H9 (cell line): ENCODE measurements at regions not wholly inside any gene's neighbourhood (a gene's known extent, or its start where the extent isn't known, plus 50 kb on each side); places are given as distances from the start of the nearest gene placed in this dataset.

Source experiments
- DNase-seq: peaks from one replicate; pipeline ENCODE4 v3.0.0-alpha.2; 2017
- H2AFZ ChIP-seq: one replicate; pipeline ENCODE4 v1.6.1; 2013; ENCODE audit warnings: mild to moderate bottlenecking, low read length, control low read depth, moderate library complexity
- H2AK5ac ChIP-seq: 2 replicates; pipeline ENCODE4 v1.6.1; 2013; ENCODE audit warnings: low read length, control low read depth, mixed read lengths; ENCODE audit not compliant: insufficient read length
- H2BK120ac ChIP-seq: one replicate; pipeline ENCODE4 v1.6.1; 2013; ENCODE audit warnings: low read depth, mild to moderate bottlenecking, low read length, control low read depth, inconsistent platforms; ENCODE audit not compliant: poor library complexity, severe bottlenecking
- H2BK12ac ChIP-seq: 2 replicates; pipeline ENCODE4 v1.6.1; 2013; ENCODE audit warnings: low read length, control low read depth, mixed read lengths, low read depth; ENCODE audit not compliant: insufficient read length
- H2BK15ac ChIP-seq: 2 replicates; pipeline ENCODE4 v1.6.1; 2013; ENCODE audit warnings: low read depth, low read length, control low read depth
- H2BK20ac ChIP-seq: one replicate; pipeline ENCODE4 v1.6.1; 2013; ENCODE audit warnings: low read depth, mild to moderate bottlenecking, low read length, control low read depth, inconsistent platforms; ENCODE audit not compliant: poor library complexity, severe bottlenecking
- H2BK5ac ChIP-seq: 2 replicates; pipeline ENCODE4 v1.6.1; 2013; ENCODE audit warnings: low read length, control low read depth, mixed read lengths; ENCODE audit not compliant: insufficient read length
- H3K14ac ChIP-seq: 2 replicates; pipeline ENCODE4 v1.6.1; 2013; ENCODE audit warnings: low read length, control low read depth; ENCODE audit not compliant: insufficient read depth
- H3K18ac ChIP-seq: 2 replicates; pipeline ENCODE4 v1.6.1; 2013; ENCODE audit warnings: low read depth, mild to moderate bottlenecking, mixed read lengths, low read length, control low read depth; ENCODE audit not compliant: insufficient read length
- H3K23ac ChIP-seq: 2 replicates; pipeline ENCODE4 v1.6.1; 2013; ENCODE audit warnings: low read length, control low read depth, mixed read lengths, low read depth; ENCODE audit not compliant: insufficient read length
- H3K23me2 ChIP-seq: 2 replicates; pipeline ENCODE4 v1.6.1; 2013; ENCODE audit warnings: low read depth, mild to moderate bottlenecking, mixed read lengths, low read length, control low read depth; ENCODE audit not compliant: insufficient read length, poor library complexity, severe bottlenecking
- H3K27ac ChIP-seq: 2 replicates; pipeline ENCODE4 v1.5.1; 2013; ENCODE audit warnings: low read length, control low read depth, mixed read lengths, low read depth; ENCODE audit not compliant: insufficient read length
- H3K27me3 ChIP-seq: 2 replicates; pipeline ENCODE4 v1.6.1; 2013; ENCODE audit warnings: low read length, control low read depth, inconsistent platforms; ENCODE audit not compliant: insufficient read depth
- H3K4ac ChIP-seq: 2 replicates; pipeline ENCODE4 v1.6.1; 2013; ENCODE audit warnings: low read depth, mild to moderate bottlenecking, control low read depth, inconsistent platforms, low read length, moderate library complexity
- H3K4me1 ChIP-seq: 2 replicates; pipeline ENCODE4 v1.6.1; 2013; ENCODE audit warnings: low read length, control low read depth, inconsistent platforms; ENCODE audit not compliant: insufficient read depth
- H3K4me2 ChIP-seq: 2 replicates; pipeline ENCODE4 v1.6.1; 2013; ENCODE audit warnings: low read length, control low read depth, mixed read lengths; ENCODE audit not compliant: insufficient read length, insufficient read depth
- H3K56ac ChIP-seq: 2 replicates; pipeline ENCODE4 v1.6.1; 2013; ENCODE audit warnings: low read depth, mild to moderate bottlenecking, mixed read lengths, low read length, control low read depth; ENCODE audit not compliant: insufficient read length
- H3K79me1 ChIP-seq: 2 replicates; pipeline ENCODE4 v1.6.1; 2013; ENCODE audit warnings: low read depth, mild to moderate bottlenecking, moderate library complexity, low read length, control low read depth, inconsistent platforms; ENCODE audit not compliant: insufficient read depth, poor library complexity, severe bottlenecking
- H3K79me2 ChIP-seq: 2 replicates; pipeline ENCODE4 v1.6.1; 2013; ENCODE audit warnings: low read length, control low read depth, inconsistent platforms; ENCODE audit not compliant: insufficient read depth
- H3K9ac ChIP-seq: 2 replicates; pipeline ENCODE4 v1.6.1; 2013; ENCODE audit warnings: low read length, control low read depth, mixed read lengths; ENCODE audit not compliant: insufficient read length; ENCODE audit errors: extremely low read depth
- H3K9me3 ChIP-seq: one replicate; pipeline ENCODE4 v1.6.1; 2013; ENCODE audit warnings: low read depth, low read length, inconsistent platforms; ENCODE audit not compliant: control insufficient read depth
- H3T11ph ChIP-seq: one replicate; pipeline ENCODE4 v1.6.1; 2013; ENCODE audit warnings: mild to moderate bottlenecking, low read length, control low read depth, inconsistent platforms
- H4K20me1 ChIP-seq: one replicate; pipeline ENCODE4 v1.6.1; 2013; ENCODE audit not compliant: control insufficient read depth, insufficient read length, insufficient read depth
- H4K5ac ChIP-seq: 2 replicates; pipeline ENCODE4 v1.6.1; 2013; ENCODE audit warnings: low read depth, mild to moderate bottlenecking, mixed read lengths, low read length, control low read depth; ENCODE audit not compliant: insufficient read length
- H4K8ac ChIP-seq: replicated peaks from 2 replicates; pipeline ENCODE4 v1.6.1; 2013; ENCODE audit warnings: low read length, control low read depth, mixed read lengths, low read depth; ENCODE audit not compliant: insufficient read length
- H4K91ac ChIP-seq: 2 replicates; pipeline ENCODE4 v1.6.1; 2013; ENCODE audit warnings: low read depth, mild to moderate bottlenecking, moderate library complexity, mixed read lengths, low read length, control low read depth; ENCODE audit not compliant: insufficient read length
- H3K27ac Mint-ChIP-seq, 3 experiments: 2 replicates in 2 of 3; 3 replicates in 1 of 3; pipeline ENCODE4 v1.8.0; 2020 to 2021; ENCODE audit warnings: mixed read lengths in 3 of 3, mild to moderate bottlenecking in 1 of 3, moderate library complexity in 1 of 3
- H3K27me3 Mint-ChIP-seq: 2 replicates; pipeline ENCODE4 v1.8.0; 2021; ENCODE audit warnings: low read depth, mild to moderate bottlenecking, moderate library complexity, mixed read lengths
- H3K36me3 Mint-ChIP-seq, 3 experiments: 2 replicates in 2 of 3; 3 replicates in 1 of 3; pipeline ENCODE4 v1.8.0; 2020 to 2021; ENCODE audit warnings: low read depth in 3 of 3, mixed read lengths in 3 of 3; ENCODE audit not compliant: insufficient read depth in 1 of 3
- H3K4me1 Mint-ChIP-seq, 2 experiments: 2 replicates each; pipeline ENCODE4 v1.8.0; 2020; ENCODE audit warnings: mixed read lengths in 2 of 2
- H3K4me3 Mint-ChIP-seq, 2 experiments: 2 replicates in 1 of 2; 3 replicates in 1 of 2; pipeline ENCODE4 v1.8.0; 2020 to 2021; ENCODE audit warnings: mild to moderate bottlenecking in 2 of 2, mixed read lengths in 2 of 2, moderate library complexity in 1 of 2
- H3K9me3 Mint-ChIP-seq, 2 experiments: 2 replicates in 1 of 2; 3 replicates in 1 of 2; pipeline ENCODE4 v1.8.0; 2020; ENCODE audit warnings: mild to moderate bottlenecking in 2 of 2, mixed read lengths in 2 of 2, moderate library complexity in 1 of 2
- CTCF ChIP-seq: fragments of 200-600 bp; sonication (generic); conservative IDR thresholded peaks from 3 replicates; pipeline ENCODE4 v1.8.0; 2021; ENCODE audit warnings: antibody characterized with exemption, mild to moderate bottlenecking
- WGBS: extraction: QIAGEN DNeasy Blood & Tissue Kit; methylation state at CpG from one replicate; pipeline ENCODE4 v1.1.7; 2013; ENCODE audit warnings: missing lambda C conversion rate, low lambda C conversion rate, mixed read lengths; ENCODE audit not compliant: insufficient read length; ENCODE audit errors: extremely low coverage; 5-methylcytosine and 5-hydroxymethylcytosine counted together

GRCh38 chr12:85529896-85530295 lies 249.9 kb downstream of the ALX1 start:
- no peak overlapping the region for H3K14ac ChIP-seq
- no peak overlapping the region for H2AK5ac ChIP-seq
- no peaks in the 10 kb centered on the region for H3K79me1 ChIP-seq
- H4K5ac ChIP-seq = no peak overlapping the region
- no peak overlapping the region for H2BK20ac ChIP-seq
- TF ChIP-seq CTCF = no peak
- no peak overlapping the region for H2BK120ac ChIP-seq
- H3K27me3 ChIP-seq = no peaks in the 10 kb centered on the region
- H4K20me1 ChIP-seq = no peaks in the 10 kb centered on the region
- Mint-ChIP-seq H3K9me3 (peaks cover 0 to 7% of the 10 kb centered on the region in 2 experiments; a peak in 3 of 5 replicates), H3K4me3 (no peak overlapping the region), H3K4me1 (peaks cover 9 to 11% of the 10 kb centered on the region in 2 experiments; a peak in 2 of 4 replicates), H3K27ac (no peak overlapping the region), H3K27me3 (no peaks in the 10 kb centered on the region; the same call in 1 of the 2 replicates), H3K36me3 (peaks cover 0 to 4% (median 0%) of the 10 kb centered on the region in 3 experiments; a peak in 1 of 7 replicates)
- no peak overlapping the region for H3K4ac ChIP-seq
- DNase-seq = no peak
- H3K27ac ChIP-seq = no peak overlapping the region
- H4K8ac ChIP-seq = no peak overlapping the region
- WGBS = no CpG with 5 or more reads among the region's 1 CpG
- H3K4me1 ChIP-seq = peaks cover 3% of the 10 kb centered on the region; the same call in 1 of the 2 replicates
- no peaks in the 10 kb centered on the region for H3K9me3 ChIP-seq
- H2AFZ ChIP-seq = no peak overlapping the region
- no peak overlapping the region for H3K4me2 ChIP-seq
- H3K79me2 ChIP-seq = no peaks in the 10 kb centered on the region
- no peak overlapping the region for H2BK12ac ChIP-seq
- no peak overlapping the region for H3K18ac ChIP-seq
- no peak overlapping the region for H2BK5ac ChIP-seq
- no peak overlapping the region for H3K9ac ChIP-seq
- H4K91ac ChIP-seq = no peak overlapping the region
- H2BK15ac ChIP-seq = no peak overlapping the region
- H3K23ac ChIP-seq = no peak overlapping the region
- no peak overlapping the region for H3K56ac ChIP-seq
- no peak overlapping the region for H3T11ph ChIP-seq
- no peaks in the 10 kb centered on the region for H3K23me2 ChIP-seq
